Glomerular visceral epithelial cell (primary cell): ENCODE measurements at regions not wholly inside any gene's neighbourhood (a gene's known extent, or its start where the extent isn't known, plus 50 kb on each side); places are given as distances from the start of the nearest gene placed in this dataset.
"Not testable (repeated sequence)": the region's sequence is repeated elsewhere in the genome, so short reads cannot be mapped to it uniquely, and the experiment has no call there.

Experiments used
- DNase-seq: peaks from one replicate; pipeline ENCODE4 v3.0.0-alpha.2; 2016; ENCODE audit errors: extremely low spot score

GRCh38 chr7:89771003-89771636 is 383.1 kb upstream of the STEAP1 start:
- DNase-seq = no peak

GRCh38 chr7:89772276-89772675 is 382.0 kb upstream of the STEAP1 start:
- no peak for DNase-seq

GRCh38 chr7:89773611-89774010 is 380.7 kb upstream of the STEAP1 start:
- no peak for DNase-seq

- no peak for DNase-seq
Measured at GRCh38 chr7:89775459-89775858, 378.8 kb upstream of the STEAP1 start.

GRCh38 chr7:89776980-89777379 is 377.3 kb upstream of the STEAP1 start:
- no peak for DNase-seq

GRCh38 chr7:89777499-89777898 is 376.8 kb upstream of the STEAP1 start:
- DNase-seq = no peak

- no peak for DNase-seq
Measured at GRCh38 chr7:89780291-89780690, 374.0 kb upstream of the STEAP1 start.

- DNase-seq = no peak
Measured at GRCh38 chr7:89796481-89796880, 357.8 kb upstream of the STEAP1 start.

- no peak for DNase-seq
Measured at GRCh38 chr7:89797965-89798598, 356.2 kb upstream of the STEAP1 start.

- no peak for DNase-seq
Measured at GRCh38 chr7:89798599-89798996, 355.7 kb upstream of the STEAP1 start.

GRCh38 chr7:89800761-89801160 is 353.5 kb upstream of the STEAP1 start:
- no peak for DNase-seq

- DNase-seq = no peak
Measured at GRCh38 chr7:89809291-89809690, 345.0 kb upstream of the STEAP1 start.

- no peak for DNase-seq
Measured at GRCh38 chr7:89813081-89813480, 341.2 kb upstream of the STEAP1 start.

GRCh38 chr7:89826121-89826520 is 328.1 kb upstream of the STEAP1 start:
- DNase-seq = no peak

- no peak for DNase-seq
Measured at GRCh38 chr7:89826557-89826956, 327.7 kb upstream of the STEAP1 start.

- no peak for DNase-seq
Measured at GRCh38 chr7:89837515-89837914, 316.8 kb upstream of the STEAP1 start.

- DNase-seq = no peak
Measured at GRCh38 chr7:89839329-89839728, 314.9 kb upstream of the STEAP1 start.

GRCh38 chr7:89845952-89846351 is 308.3 kb upstream of the STEAP1 start:
- no peak for DNase-seq

- DNase-seq = no peak
Measured at GRCh38 chr7:89849052-89849451, 305.2 kb upstream of the STEAP1 start.

GRCh38 chr7:89857053-89857452 is 297.2 kb upstream of the STEAP1 start:
- not testable (repeated sequence) for DNase-seq

- no peak for DNase-seq
Measured at GRCh38 chr7:89857767-89858166, 296.5 kb upstream of the STEAP1 start.

- no peak for DNase-seq
Measured at GRCh38 chr7:89887489-89887888, 266.8 kb upstream of the STEAP1 start.

- no peak for DNase-seq
Measured at GRCh38 chr7:89908736-89909135, 245.5 kb upstream of the STEAP1 start.

- no peak for DNase-seq
Measured at GRCh38 chr7:89914711-89915110, 239.6 kb upstream of the STEAP1 start.
